ENCODE measurements at regions not wholly inside any gene's neighbourhood (a gene's known extent, or its start where the extent isn't known, plus 50 kb on each side); places are given as distances from the start of the nearest gene placed in this dataset.
"Not testable (repeated sequence)": the region's sequence is repeated elsewhere in the genome, so short reads cannot be mapped to it uniquely, and the experiment has no call there.

- TF ChIP-seq ARID4B (CRISPR knock-in tag; IDR thresholded peaks at IDR 0.05; ENCODE audit: borderline replicate concordance): no peak
These were observed 321.7 kb upstream of the FRG2C start (continued) for GRCh38 chr3:75342425-75342824.

- DNase-seq (ENCODE audit: low spot score); H3K4me1 Mint-ChIP-seq; CTCF ChIA-PET; H3K4me3 Mint-ChIP-seq; POLR2A ChIA-PET; H3K36me3 Mint-ChIP-seq; H3K27me3 Mint-ChIP-seq (ENCODE audit: low read depth); H3K27ac Mint-ChIP-seq; ATAC-seq; H3K9me3 Mint-ChIP-seq: not testable (repeated sequence)
These were observed 313.6 kb upstream of the FRG2C start for GRCh38 chr3:75350536-75350935.

GRCh38 chr3:75362086-75362784 is 301.9 kb upstream of the FRG2C start:
- ATAC-seq; H3K27ac Mint-ChIP-seq; H3K9me3 Mint-ChIP-seq; POLR2A ChIA-PET; H3K4me3 Mint-ChIP-seq; H3K36me3 Mint-ChIP-seq; H3K27me3 Mint-ChIP-seq (ENCODE audit: low read depth): not testable (repeated sequence)
- H3K4me1 Mint-ChIP-seq: peaks cover 17% of the 10 kb centered on the region
- DNase-seq (ENCODE audit: low spot score): peak; percentile 65
- CTCF ChIA-PET: interaction anchor here (0.7 to 1.3 kb wide), 5 partner anchors 47 to 107 kb away, joined by 3 to 7 read pairs (median 4); no protein-coding TSS in a partner anchor

- H3K27me3 Mint-ChIP-seq (ENCODE audit: low read depth); ATAC-seq; H3K4me3 Mint-ChIP-seq; H3K9me3 Mint-ChIP-seq; H3K27ac Mint-ChIP-seq; POLR2A ChIA-PET; DNase-seq (ENCODE audit: low spot score); H3K4me1 Mint-ChIP-seq; CTCF ChIA-PET; H3K36me3 Mint-ChIP-seq: not testable (repeated sequence)
These were observed 291.2 kb upstream of the FRG2C start for GRCh38 chr3:75372964-75373363.

- not testable (repeated sequence) for H3K27me3 Mint-ChIP-seq (ENCODE audit: low read depth); ATAC-seq
These were observed 284.3 kb upstream of the FRG2C start for GRCh38 chr3:75379840-75380239.

GRCh38 chr3:75380276-75380771 is 283.8 kb upstream of the FRG2C start:
- Mint-ChIP-seq H3K36me3 (no peaks in the 10 kb centered on the region; the same call in none of the 2 replicates), H3K27ac (no peak overlapping the region), H3K27me3 (ENCODE audit: low read depth) (peaks cover 3% of the 10 kb centered on the region), H3K9me3 (peaks cover 25% of the 10 kb centered on the region), H3K4me1 (peaks cover 5% of the 10 kb centered on the region; the same call in 1 of the 2 replicates), H3K4me3 (no peak overlapping the region)
- DNase-seq (ENCODE audit: low spot score) (no peak), ATAC-seq (no peak)
- ChIA-PET POLR2A (no interaction called here), CTCF (no interaction called here)
- TF ChIP-seq ATF6 (CRISPR knock-in tag; IDR thresholded peaks at IDR 0.05): no peak
- TF ChIP-seq TEAD4 (CRISPR knock-in tag; IDR thresholded peaks at IDR 0.05): no peak
- no peak for TF ChIP-seq ZBTB43 (CRISPR knock-in tag; IDR thresholded peaks at IDR 0.05)
- no peak for TF ChIP-seq E2F1 (CRISPR knock-in tag; IDR thresholded peaks at IDR 0.05)

More at GRCh38 chr3:75379840-75380239, 284.3 kb upstream of the FRG2C start:
- CTCF ChIA-PET; H3K27ac Mint-ChIP-seq; DNase-seq (ENCODE audit: low spot score); H3K4me1 Mint-ChIP-seq; POLR2A ChIA-PET; H3K4me3 Mint-ChIP-seq; H3K36me3 Mint-ChIP-seq: not testable (repeated sequence)
- peaks cover 25% of the 10 kb centered on the region for H3K9me3 Mint-ChIP-seq

- H3K36me3 Mint-ChIP-seq; H3K4me3 Mint-ChIP-seq; CTCF ChIA-PET; DNase-seq (ENCODE audit: low spot score); ATAC-seq; H3K27me3 Mint-ChIP-seq (ENCODE audit: low read depth); H3K27ac Mint-ChIP-seq; POLR2A ChIA-PET: not testable (repeated sequence)
- Mint-ChIP-seq H3K4me1 (peaks cover 26% of the 10 kb centered on the region), H3K9me3 (peaks cover 19% of the 10 kb centered on the region)
These were observed 280.1 kb upstream of the FRG2C start for GRCh38 chr3:75384016-75384415.

- H3K27me3 Mint-ChIP-seq (ENCODE audit: low read depth); H3K27ac Mint-ChIP-seq; ATAC-seq; DNase-seq (ENCODE audit: low spot score); CTCF ChIA-PET; H3K4me3 Mint-ChIP-seq; H3K36me3 Mint-ChIP-seq; POLR2A ChIA-PET; H3K9me3 Mint-ChIP-seq: not testable (repeated sequence)
- peaks cover 32% of the 10 kb centered on the region for H3K4me1 Mint-ChIP-seq
These were observed 275.5 kb upstream of the FRG2C start for GRCh38 chr3:75388486-75389124.

Data from WTC11 (cell line).